ENCODE measurements at regions not wholly inside any gene's neighbourhood (a gene's known extent, or its start where the extent isn't known, plus 50 kb on each side); places are given as distances from the start of the nearest gene placed in this dataset.

GRCh38 chr1:213641312-213641711 is 346.5 kb upstream of the PROX1 start:
- Histone ChIP-seq H3K27me3 (ENCODE audit: control insufficient read depth in 3 of 3, insufficient read depth in 3 of 3, low read length in 3 of 3) (no peaks in the 10 kb centered on the region), H3K9ac (ENCODE audit: low read depth in 1 of 3, low read length in 3 of 3) (no peak overlapping the region), H3K9me3 (ENCODE audit: control insufficient read depth in 3 of 3, low read length in 3 of 3) (no peaks in the 10 kb centered on the region), H3K4me3 (ENCODE audit: low read length in 3 of 3) (no peak overlapping the region), H3K27ac (ENCODE audit: low read depth, low read length) (no peak overlapping the region), H3K4me1 (ENCODE audit: control insufficient read depth in 3 of 3, insufficient read depth in 3 of 3, low read length in 3 of 3) (no peaks in the 10 kb centered on the region), H3K36me3 (ENCODE audit: control insufficient read depth in 3 of 3, insufficient read depth in 3 of 3, low read length in 3 of 3) (no peaks in the 10 kb centered on the region)

GRCh38 chr1:213643360-213643759 is 344.4 kb upstream of the PROX1 start:
- Histone ChIP-seq H3K36me3 (ENCODE audit: control insufficient read depth in 3 of 3, insufficient read depth in 3 of 3, low read length in 3 of 3) (no peaks in the 10 kb centered on the region), H3K4me3 (ENCODE audit: low read length in 3 of 3) (no peak overlapping the region), H3K27ac (ENCODE audit: low read depth, low read length) (no peak overlapping the region), H3K9me3 (ENCODE audit: control insufficient read depth in 3 of 3, low read length in 3 of 3) (no peaks in the 10 kb centered on the region), H3K27me3 (ENCODE audit: control insufficient read depth in 3 of 3, insufficient read depth in 3 of 3, low read length in 3 of 3) (no peaks in the 10 kb centered on the region), H3K9ac (ENCODE audit: low read depth in 1 of 3, low read length in 3 of 3) (no peak overlapping the region), H3K4me1 (ENCODE audit: control insufficient read depth in 3 of 3, insufficient read depth in 3 of 3, low read length in 3 of 3) (no peaks in the 10 kb centered on the region)

DNA sequence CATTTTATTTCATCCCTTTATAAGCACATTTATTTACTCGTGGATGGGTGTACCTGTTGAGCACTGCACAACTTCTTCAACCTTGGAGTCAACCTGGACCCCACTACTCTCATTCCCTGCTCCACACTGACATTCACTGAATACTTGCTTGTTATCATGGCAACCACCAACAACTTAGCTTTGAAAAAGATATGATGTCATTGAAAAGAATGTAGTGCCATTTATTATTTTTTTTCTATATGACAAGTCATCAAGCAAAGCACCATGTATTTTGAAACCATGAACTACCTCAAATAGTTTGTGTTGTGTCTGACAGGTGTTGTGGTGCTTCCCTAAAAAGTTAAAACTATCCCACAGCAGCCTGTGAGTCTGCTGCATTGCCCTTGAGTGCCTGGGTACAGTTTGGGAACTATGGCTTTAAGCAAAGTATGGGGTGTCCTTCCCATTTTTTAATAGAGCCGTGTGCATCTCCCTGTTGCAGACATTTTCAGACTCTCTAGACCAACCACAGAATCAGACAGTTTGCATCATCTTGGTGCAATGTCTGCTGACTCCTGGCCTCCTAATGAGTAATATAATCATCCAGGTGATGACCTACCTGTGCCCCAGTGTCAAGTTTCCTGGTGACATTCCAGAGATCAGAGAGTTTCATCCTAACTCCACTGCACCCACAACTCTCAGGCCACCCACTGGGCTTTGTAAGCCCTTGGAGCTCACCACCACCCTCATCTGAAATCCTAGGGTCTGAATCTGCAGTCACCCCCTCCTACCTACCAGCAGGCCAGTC is 339.7 kb upstream of the PROX1 start:
- H3K9me3 ChIP-seq (ENCODE audit: control insufficient read depth in 3 of 3, low read length in 3 of 3), result no peaks in the 10 kb centered on the region
- H3K27me3 ChIP-seq (ENCODE audit: control insufficient read depth in 3 of 3, insufficient read depth in 3 of 3, low read length in 3 of 3), result peaks cover 0 to 3% (median 0%) of the 10 kb centered on the region in 3 donors
- H3K4me3 ChIP-seq (ENCODE audit: low read length in 3 of 3), result no peak overlapping the region
- H3K4me1 ChIP-seq (ENCODE audit: control insufficient read depth in 3 of 3, insufficient read depth in 3 of 3, low read length in 3 of 3), result no peaks in the 10 kb centered on the region
- no peak overlapping the region for H3K9ac ChIP-seq (ENCODE audit: low read depth in 1 of 3, low read length in 3 of 3)
- H3K36me3 ChIP-seq (ENCODE audit: control insufficient read depth in 3 of 3, insufficient read depth in 3 of 3, low read length in 3 of 3), result no peaks in the 10 kb centered on the region
- H3K27ac ChIP-seq (ENCODE audit: low read depth, low read length), result no peak overlapping the region

DNA sequence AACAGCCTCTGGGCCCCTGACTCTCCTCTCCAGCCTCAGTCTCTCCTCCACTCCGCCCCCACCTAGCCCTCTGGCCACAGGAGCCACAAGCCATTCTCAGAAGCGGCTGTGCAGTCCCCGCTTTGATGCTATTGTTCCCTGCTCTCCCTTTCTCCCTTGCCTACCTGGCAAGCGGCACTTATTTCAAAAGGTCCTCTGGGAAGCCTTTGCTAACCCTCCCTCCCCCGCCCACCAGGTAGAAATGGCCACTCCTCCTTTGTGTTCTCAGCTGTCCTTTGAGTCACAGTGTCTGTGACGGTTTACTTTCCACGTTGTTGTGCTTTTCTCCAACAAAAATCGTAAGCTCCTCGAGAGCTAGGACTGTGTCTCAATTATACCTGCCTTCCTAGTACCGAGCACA is 338.4 kb upstream of the PROX1 start:
- H3K9ac ChIP-seq (ENCODE audit: low read depth in 1 of 3, low read length in 3 of 3), result no peak overlapping the region
- no peak overlapping the region for H3K27ac ChIP-seq (ENCODE audit: low read depth, low read length)
- no peak overlapping the region for H3K4me3 ChIP-seq (ENCODE audit: low read length in 3 of 3)
- peaks cover 0 to 3% (median 0%) of the 10 kb centered on the region in 3 donors for H3K27me3 ChIP-seq (ENCODE audit: control insufficient read depth in 3 of 3, insufficient read depth in 3 of 3, low read length in 3 of 3)
- no peaks in the 10 kb centered on the region for H3K4me1 ChIP-seq (ENCODE audit: control insufficient read depth in 3 of 3, insufficient read depth in 3 of 3, low read length in 3 of 3)
- H3K36me3 ChIP-seq (ENCODE audit: control insufficient read depth in 3 of 3, insufficient read depth in 3 of 3, low read length in 3 of 3), result no peaks in the 10 kb centered on the region
- H3K9me3 ChIP-seq (ENCODE audit: control insufficient read depth in 3 of 3, low read length in 3 of 3), result no peaks in the 10 kb centered on the region

DNA sequence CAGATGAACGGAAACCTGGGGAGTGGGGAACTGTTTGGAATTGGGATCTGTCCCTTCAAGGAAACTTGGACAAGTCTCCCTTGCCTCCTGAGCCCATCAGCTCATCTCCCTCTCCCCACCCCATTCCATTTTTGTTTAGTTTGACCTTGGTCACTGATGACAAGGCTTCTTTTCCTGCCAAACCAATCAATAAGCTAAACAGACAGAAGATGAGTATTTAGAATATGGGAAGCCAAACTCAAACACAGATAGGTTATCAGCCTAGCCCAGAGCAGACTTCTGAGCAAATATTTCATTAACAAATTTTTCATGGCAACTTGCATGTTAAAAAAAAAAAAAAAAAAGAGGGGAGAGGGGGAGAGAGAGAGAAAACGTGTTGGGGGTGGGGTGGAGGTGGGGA is 337.2 kb upstream of the PROX1 start:
- Histone ChIP-seq H3K36me3 (ENCODE audit: control insufficient read depth in 3 of 3, insufficient read depth in 3 of 3, low read length in 3 of 3) (no peaks in the 10 kb centered on the region), H3K9ac (ENCODE audit: low read depth in 1 of 3, low read length in 3 of 3) (no peak overlapping the region), H3K27me3 (ENCODE audit: control insufficient read depth in 3 of 3, insufficient read depth in 3 of 3, low read length in 3 of 3) (peaks cover 0 to 3% (median 0%) of the 10 kb centered on the region in 3 donors)

DNA sequence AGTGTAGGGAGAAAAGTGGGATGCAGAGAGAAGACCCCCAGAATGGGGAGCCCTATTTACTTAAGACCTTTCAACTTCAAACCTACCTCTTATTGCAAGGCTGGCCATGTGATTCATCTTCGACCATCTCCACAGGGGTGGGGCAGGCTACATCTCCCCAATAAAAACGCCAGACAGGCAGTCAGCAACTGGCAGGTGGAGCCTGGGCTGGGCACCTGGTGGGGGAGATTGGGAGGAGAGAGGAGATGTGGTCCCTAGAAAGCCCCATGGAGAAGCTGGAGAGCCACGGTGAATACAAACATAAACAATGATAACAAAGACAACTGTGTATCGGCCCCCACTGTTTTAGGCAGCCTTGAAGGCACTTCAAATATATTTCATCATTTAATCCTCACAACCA is 336.7 kb upstream of the PROX1 start:
- H3K27ac ChIP-seq (ENCODE audit: low read depth, low read length), result no peak overlapping the region
- no peak overlapping the region for H3K4me3 ChIP-seq (ENCODE audit: low read length in 3 of 3)
- no peaks in the 10 kb centered on the region for H3K4me1 ChIP-seq (ENCODE audit: control insufficient read depth in 3 of 3, insufficient read depth in 3 of 3, low read length in 3 of 3)
- H3K27me3 ChIP-seq (ENCODE audit: control insufficient read depth in 3 of 3, insufficient read depth in 3 of 3, low read length in 3 of 3), result peaks cover 0 to 3% (median 0%) of the 10 kb centered on the region in 3 donors
- no peaks in the 10 kb centered on the region for H3K9me3 ChIP-seq (ENCODE audit: control insufficient read depth in 3 of 3, low read length in 3 of 3)
- no peaks in the 10 kb centered on the region for H3K36me3 ChIP-seq (ENCODE audit: control insufficient read depth in 3 of 3, insufficient read depth in 3 of 3, low read length in 3 of 3)
- H3K9ac ChIP-seq (ENCODE audit: low read depth in 1 of 3, low read length in 3 of 3), result no peak overlapping the region

More for the DNA sequence above, 337.2 kb upstream of the PROX1 start:
- no peaks in the 10 kb centered on the region for H3K9me3 ChIP-seq (ENCODE audit: control insufficient read depth in 3 of 3, low read length in 3 of 3)
- H3K4me3 ChIP-seq (ENCODE audit: low read length in 3 of 3), result no peak overlapping the region
- H3K4me1 ChIP-seq (ENCODE audit: control insufficient read depth in 3 of 3, insufficient read depth in 3 of 3, low read length in 3 of 3), result no peaks in the 10 kb centered on the region
- no peak overlapping the region for H3K27ac ChIP-seq (ENCODE audit: low read depth, low read length)

- Histone ChIP-seq H3K27ac (ENCODE audit: low read depth, low read length) (no peak overlapping the region), H3K4me3 (ENCODE audit: low read length in 3 of 3) (no peak overlapping the region), H3K36me3 (ENCODE audit: control insufficient read depth in 3 of 3, insufficient read depth in 3 of 3, low read length in 3 of 3) (no peaks in the 10 kb centered on the region), H3K4me1 (ENCODE audit: control insufficient read depth in 3 of 3, insufficient read depth in 3 of 3, low read length in 3 of 3) (no peaks in the 10 kb centered on the region), H3K9ac (ENCODE audit: low read depth in 1 of 3, low read length in 3 of 3) (no peak overlapping the region), H3K9me3 (ENCODE audit: control insufficient read depth in 3 of 3, low read length in 3 of 3) (no peaks in the 10 kb centered on the region), H3K27me3 (ENCODE audit: control insufficient read depth in 3 of 3, insufficient read depth in 3 of 3, low read length in 3 of 3) (peaks cover 0 to 3% (median 0%) of the 10 kb centered on the region in 3 donors)
Measured at GRCh38 chr1:213652109-213652508, 335.7 kb upstream of the PROX1 start.

GRCh38 chr1:213656039-213656438 is 331.7 kb upstream of the PROX1 start:
- no peak overlapping the region for H3K27ac ChIP-seq (ENCODE audit: low read depth, low read length)
- H3K4me3 ChIP-seq (ENCODE audit: low read length in 3 of 3), result no peak overlapping the region
- no peaks in the 10 kb centered on the region for H3K4me1 ChIP-seq (ENCODE audit: control insufficient read depth in 3 of 3, insufficient read depth in 3 of 3, low read length in 3 of 3)
- no peaks in the 10 kb centered on the region for H3K36me3 ChIP-seq (ENCODE audit: control insufficient read depth in 3 of 3, insufficient read depth in 3 of 3, low read length in 3 of 3)
- peaks cover 0 to 2% (median 0%) of the 10 kb centered on the region in 3 donors for H3K27me3 ChIP-seq (ENCODE audit: control insufficient read depth in 3 of 3, insufficient read depth in 3 of 3, low read length in 3 of 3)
- no peak overlapping the region for H3K9ac ChIP-seq (ENCODE audit: low read depth in 1 of 3, low read length in 3 of 3)
- H3K9me3 ChIP-seq (ENCODE audit: control insufficient read depth in 3 of 3, low read length in 3 of 3), result no peaks in the 10 kb centered on the region

- H3K4me3 ChIP-seq (ENCODE audit: low read length in 3 of 3), result no peak overlapping the region
- no peaks in the 10 kb centered on the region for H3K4me1 ChIP-seq (ENCODE audit: control insufficient read depth in 3 of 3, insufficient read depth in 3 of 3, low read length in 3 of 3)
- H3K36me3 ChIP-seq (ENCODE audit: control insufficient read depth in 3 of 3, insufficient read depth in 3 of 3, low read length in 3 of 3), result no peaks in the 10 kb centered on the region
- no peak overlapping the region for H3K9ac ChIP-seq (ENCODE audit: low read depth in 1 of 3, low read length in 3 of 3)
- no peak overlapping the region for H3K27ac ChIP-seq (ENCODE audit: low read depth, low read length)
- H3K27me3 ChIP-seq (ENCODE audit: control insufficient read depth in 3 of 3, insufficient read depth in 3 of 3, low read length in 3 of 3), result peaks cover 0 to 2% (median 0%) of the 10 kb centered on the region in 3 donors
- H3K9me3 ChIP-seq (ENCODE audit: control insufficient read depth in 3 of 3, low read length in 3 of 3), result no peaks in the 10 kb centered on the region
Measured at GRCh38 chr1:213656503-213656902, 331.3 kb upstream of the PROX1 start.

DNA sequence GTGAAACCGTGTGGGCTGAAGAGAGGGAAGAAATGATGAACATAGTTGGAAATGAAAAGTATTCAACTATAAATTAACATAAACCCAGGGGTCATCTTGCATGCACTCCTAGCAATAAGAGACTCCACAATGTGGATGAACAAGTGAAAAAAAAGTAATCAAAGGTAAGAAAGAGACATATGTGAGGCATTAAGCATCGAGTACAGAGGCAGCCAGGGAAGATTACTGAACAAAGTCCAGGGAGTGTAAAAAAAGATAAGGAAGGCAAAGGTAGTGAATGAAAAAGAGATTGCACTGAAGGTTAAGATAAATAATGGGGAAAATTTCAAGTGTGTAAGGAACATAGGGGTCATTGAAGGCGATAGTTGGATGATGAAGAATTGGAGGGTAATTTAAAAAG is 330.8 kb upstream of the PROX1 start:
- Histone ChIP-seq H3K4me3 (ENCODE audit: low read length in 3 of 3) (no peak overlapping the region), H3K4me1 (ENCODE audit: control insufficient read depth in 3 of 3, insufficient read depth in 3 of 3, low read length in 3 of 3) (no peaks in the 10 kb centered on the region), H3K27ac (ENCODE audit: low read depth, low read length) (no peak overlapping the region), H3K27me3 (ENCODE audit: control insufficient read depth in 3 of 3, insufficient read depth in 3 of 3, low read length in 3 of 3) (peaks cover 0 to 2% (median 0%) of the 10 kb centered on the region in 3 donors), H3K36me3 (ENCODE audit: control insufficient read depth in 3 of 3, insufficient read depth in 3 of 3, low read length in 3 of 3) (no peaks in the 10 kb centered on the region), H3K9me3 (ENCODE audit: control insufficient read depth in 3 of 3, low read length in 3 of 3) (no peaks in the 10 kb centered on the region), H3K9ac (ENCODE audit: low read depth in 1 of 3, low read length in 3 of 3) (no peak overlapping the region)

Measured in skeletal muscle tissue (tissue), 3 donors.